PC-3 (cell line): ENCODE measurements at regions not wholly inside any gene's neighbourhood (a gene's known extent, or its start where the extent isn't known, plus 50 kb on each side); places are given as distances from the start of the nearest gene placed in this dataset.

ENCODE experiments used
- EZH2 ChIP-seq: fragments of 300-600 bp; sonication (generic); IDR thresholded peaks from one replicate; pipeline ENCODE4 v1.6.1; 2017; ENCODE audit warnings: antibody characterized with exemption, mild to moderate bottlenecking, low read length; ENCODE audit not compliant: unreplicated experiment
- TF ChIP-seq, protein P1 (sequence below): fragments of 300-600 bp; sonication (generic); conservative IDR thresholded peaks from 2 replicates; pipeline ENCODE4 v1.5.1; 2017; ENCODE audit warnings: antibody characterized with exemption, low read depth, mild to moderate bottlenecking, low read length

DNA sequence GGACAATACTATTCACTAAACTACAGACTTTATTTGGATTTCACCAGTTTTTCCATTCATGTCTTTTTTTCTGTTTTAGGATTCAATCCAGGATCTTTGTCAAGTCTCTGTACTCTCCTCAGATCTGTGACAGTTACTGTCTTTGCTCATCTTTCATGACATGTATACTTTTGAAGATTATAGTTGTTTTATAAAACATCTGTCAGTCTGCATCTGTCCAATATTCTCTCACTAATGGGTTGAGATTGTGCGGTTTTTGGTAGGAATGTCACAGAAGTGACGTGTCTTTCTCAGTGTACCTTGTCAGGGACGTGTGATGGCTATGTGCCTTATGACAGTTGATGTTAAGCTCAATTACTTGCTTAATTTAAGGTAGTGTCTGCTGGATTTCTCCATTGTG is 124.9 kb upstream of the TPK1 start:
- TF ChIP-seq, protein P1, sequence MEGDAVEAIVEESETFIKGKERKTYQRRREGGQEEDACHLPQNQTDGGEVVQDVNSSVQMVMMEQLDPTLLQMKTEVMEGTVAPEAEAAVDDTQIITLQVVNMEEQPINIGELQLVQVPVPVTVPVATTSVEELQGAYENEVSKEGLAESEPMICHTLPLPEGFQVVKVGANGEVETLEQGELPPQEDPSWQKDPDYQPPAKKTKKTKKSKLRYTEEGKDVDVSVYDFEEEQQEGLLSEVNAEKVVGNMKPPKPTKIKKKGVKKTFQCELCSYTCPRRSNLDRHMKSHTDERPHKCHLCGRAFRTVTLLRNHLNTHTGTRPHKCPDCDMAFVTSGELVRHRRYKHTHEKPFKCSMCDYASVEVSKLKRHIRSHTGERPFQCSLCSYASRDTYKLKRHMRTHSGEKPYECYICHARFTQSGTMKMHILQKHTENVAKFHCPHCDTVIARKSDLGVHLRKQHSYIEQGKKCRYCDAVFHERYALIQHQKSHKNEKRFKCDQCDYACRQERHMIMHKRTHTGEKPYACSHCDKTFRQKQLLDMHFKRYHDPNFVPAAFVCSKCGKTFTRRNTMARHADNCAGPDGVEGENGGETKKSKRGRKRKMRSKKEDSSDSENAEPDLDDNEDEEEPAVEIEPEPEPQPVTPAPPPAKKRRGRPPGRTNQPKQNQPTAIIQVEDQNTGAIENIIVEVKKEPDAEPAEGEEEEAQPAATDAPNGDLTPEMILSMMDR, result no peak
- TF ChIP-seq EZH2, result no peak
